ENCODE measurements at regions not wholly inside any gene's neighbourhood (a gene's known extent, or its start where the extent isn't known, plus 50 kb on each side); places are given as distances from the start of the nearest gene placed in this dataset.

- intact Hi-C loops (cut with micrococcal nuclease) = no loop called here
- Mint-ChIP-seq H3K9me3 (ENCODE audit: unreplicated experiment) (no peaks in the 10 kb centered on the region), H3K27ac (ENCODE audit: low read depth, unreplicated experiment) (no peak overlapping the region), H3K27me3 (ENCODE audit: insufficient read depth, unreplicated experiment) (no peaks in the 10 kb centered on the region), H3K4me3 (ENCODE audit: unreplicated experiment) (no peak overlapping the region), H3K4me1 (ENCODE audit: insufficient read depth, unreplicated experiment) (no peaks in the 10 kb centered on the region), H3K36me3 (ENCODE audit: insufficient read depth, unreplicated experiment) (no peaks in the 10 kb centered on the region)
- no peak for TF ChIP-seq CTCF (IDR thresholded peaks at IDR 0.05; ENCODE audit: unreplicated experiment)
- ChIA-PET POLR2A (no interaction called here), CTCF (no interaction called here)
- no TSS peak for BruUV-seq (replicated peaks)
- DNase-seq (ENCODE audit: unreplicated experiment) = no peak
Observed at GRCh38 chr2:125861461-125861860, 794.5 kb upstream of the GYPC start.

- TF ChIP-seq CTCF (IDR thresholded peaks at IDR 0.05; ENCODE audit: unreplicated experiment) = no peak
- peaks cover 10% of the 10 kb centered on the region for H3K9me3 Mint-ChIP-seq (ENCODE audit: unreplicated experiment)
- no peak overlapping the region for H3K27ac Mint-ChIP-seq (ENCODE audit: low read depth, unreplicated experiment)
- no peaks in the 10 kb centered on the region for H3K36me3 Mint-ChIP-seq (ENCODE audit: insufficient read depth, unreplicated experiment)
- BruUV-seq (replicated peaks) = no TSS peak
- ChIA-PET CTCF (no interaction called here), POLR2A (no interaction called here)
- H3K4me1 Mint-ChIP-seq (ENCODE audit: insufficient read depth, unreplicated experiment) = no peaks in the 10 kb centered on the region
- no peaks in the 10 kb centered on the region for H3K27me3 Mint-ChIP-seq (ENCODE audit: insufficient read depth, unreplicated experiment)
- H3K4me3 Mint-ChIP-seq (ENCODE audit: unreplicated experiment) = no peak overlapping the region
- no peak for DNase-seq (ENCODE audit: unreplicated experiment)
- intact Hi-C loops (cut with micrococcal nuclease) = no loop called here
Observed at GRCh38 chr2:125867908-125868307, 788.0 kb upstream of the GYPC start.

GRCh38 chr2:125870264-125870663, 785.7 kb upstream of the GYPC start:
- BruUV-seq (replicated peaks) = no TSS peak
- POLR2A ChIA-PET = no interaction called here
- CTCF ChIA-PET = interaction anchor here (0.8 kb wide), 1 partner anchor 285 kb away, joined by 3 read pairs; no protein-coding TSS in a partner anchor

GRCh38 chr2:125870746-125871145, 785.2 kb upstream of the GYPC start:
- DNase-seq (ENCODE audit: unreplicated experiment) = no peak
- ChIA-PET CTCF (interaction anchor here (0.8 kb wide), 1 partner anchor 284 kb away, joined by 3 read pairs; no protein-coding TSS in a partner anchor), POLR2A (no interaction called here)
- TF ChIP-seq CTCF (IDR thresholded peaks at IDR 0.05; ENCODE audit: unreplicated experiment) = no peak
- Mint-ChIP-seq H3K4me3 (ENCODE audit: unreplicated experiment) (no peak overlapping the region), H3K27me3 (ENCODE audit: insufficient read depth, unreplicated experiment) (no peaks in the 10 kb centered on the region), H3K4me1 (ENCODE audit: insufficient read depth, unreplicated experiment) (no peaks in the 10 kb centered on the region), H3K27ac (ENCODE audit: low read depth, unreplicated experiment) (no peak overlapping the region), H3K9me3 (ENCODE audit: unreplicated experiment) (peaks cover 10% of the 10 kb centered on the region), H3K36me3 (ENCODE audit: insufficient read depth, unreplicated experiment) (no peaks in the 10 kb centered on the region)
- intact Hi-C loops (cut with micrococcal nuclease) = no loop called here
- no TSS peak for BruUV-seq (replicated peaks)

More at GRCh38 chr2:125870264-125870663, 785.7 kb upstream of the GYPC start:
- intact Hi-C loops (cut with micrococcal nuclease) = no loop called here
- DNase-seq (ENCODE audit: unreplicated experiment) = no peak
- Mint-ChIP-seq H3K36me3 (ENCODE audit: insufficient read depth, unreplicated experiment) (no peaks in the 10 kb centered on the region), H3K27ac (ENCODE audit: low read depth, unreplicated experiment) (no peak overlapping the region), H3K27me3 (ENCODE audit: insufficient read depth, unreplicated experiment) (no peaks in the 10 kb centered on the region), H3K9me3 (ENCODE audit: unreplicated experiment) (peaks cover 10% of the 10 kb centered on the region), H3K4me1 (ENCODE audit: insufficient read depth, unreplicated experiment) (no peaks in the 10 kb centered on the region), H3K4me3 (ENCODE audit: unreplicated experiment) (no peak overlapping the region)
- no peak for TF ChIP-seq CTCF (IDR thresholded peaks at IDR 0.05; ENCODE audit: unreplicated experiment)

Measured in MCF 10A (cell line).